GM19463 (cell line): ENCODE measurements at regions not wholly inside any gene's neighbourhood (a gene's known extent, or its start where the extent isn't known, plus 50 kb on each side); places are given as distances from the start of the nearest gene placed in this dataset.

Source experiments
- ATAC-seq: cut with Tn5 transposase; IDR thresholded peaks from one replicate; pipeline ENCODE4 v1.9.1; 2021; ENCODE audit warnings: mild to moderate bottlenecking, moderate library complexity; ENCODE audit not compliant: unreplicated experiment

GRCh38 chr14:31993521-31993951 lies 83.6 kb upstream of the ARHGAP5 start:
- no peak for ATAC-seq

GRCh38 chr14:31994391-31995033 lies 82.6 kb upstream of the ARHGAP5 start:
- ATAC-seq, result no peak

GRCh38 chr14:32003585-32003984 lies 73.5 kb upstream of the ARHGAP5 start:
- no peak for ATAC-seq

GRCh38 chr14:32004300-32004699 lies 72.8 kb upstream of the ARHGAP5 start:
- no peak for ATAC-seq

GRCh38 chr14:32005628-32006027 lies 71.5 kb upstream of the ARHGAP5 start:
- ATAC-seq, result no peak

GRCh38 chr14:32006263-32007110 lies 70.6 kb upstream of the ARHGAP5 start:
- ATAC-seq, result no peak

- no peak for ATAC-seq
These were observed 69.2 kb upstream of the ARHGAP5 start for GRCh38 chr14:32007755-32008362.

GRCh38 chr14:32008602-32009193 lies 68.4 kb upstream of the ARHGAP5 start:
- no peak for ATAC-seq

- no peak for ATAC-seq
These were observed 67.7 kb upstream of the ARHGAP5 start for GRCh38 chr14:32009221-32009975.

- ATAC-seq, result no peak
These were observed 67.0 kb upstream of the ARHGAP5 start for GRCh38 chr14:32009976-32010581.

- no peak for ATAC-seq
These were observed 66.4 kb upstream of the ARHGAP5 start for GRCh38 chr14:32010604-32011125.

GRCh38 chr14:32011225-32011624 lies 65.9 kb upstream of the ARHGAP5 start:
- ATAC-seq, result no peak

GRCh38 chr14:32012062-32012461 lies 65.0 kb upstream of the ARHGAP5 start:
- no peak for ATAC-seq

GRCh38 chr14:32012571-32012970 lies 64.5 kb upstream of the ARHGAP5 start:
- ATAC-seq, result no peak

- ATAC-seq, result no peak
These were observed 64.0 kb upstream of the ARHGAP5 start for GRCh38 chr14:32013083-32013482.

- no peak for ATAC-seq
These were observed 63.0 kb upstream of the ARHGAP5 start for GRCh38 chr14:32014057-32014456.

GRCh38 chr14:32014498-32014897 lies 62.6 kb upstream of the ARHGAP5 start:
- ATAC-seq, result no peak

- ATAC-seq, result no peak
These were observed 61.9 kb upstream of the ARHGAP5 start for GRCh38 chr14:32015166-32015565.

- ATAC-seq, result no peak
These were observed 59.5 kb upstream of the ARHGAP5 start for GRCh38 chr14:32017587-32017986.
